Panc1 (cell line): ENCODE measurements at regions not wholly inside any gene's neighbourhood (a gene's known extent, or its start where the extent isn't known, plus 50 kb on each side); places are given as distances from the start of the nearest gene placed in this dataset.

ENCODE experiments used
- CTCF ChIP-seq: fragments of 450-650 bp; IDR thresholded peaks from 2 replicates; pipeline ENCODE4 v1.5.1; 2017; ENCODE audit warnings: mild to moderate bottlenecking
- POLR2AphosphoS5 ChIP-seq: IDR thresholded peaks from 2 replicates; pipeline ENCODE4 v1.6.1; 2012; ENCODE audit warnings: mild to moderate bottlenecking, low read depth, low read length, moderate library complexity

- TF ChIP-seq CTCF: no peak
- no peak for TF ChIP-seq POLR2AphosphoS5
Measured at GRCh38 chr3:164479406-164479805, 598.9 kb downstream of the SI start.
